ENCODE measurements at regions not wholly inside any gene's neighbourhood (a gene's known extent, or its start where the extent isn't known, plus 50 kb on each side); places are given as distances from the start of the nearest gene placed in this dataset.

GRCh38 chr6:40958738-40959137 lies 80.3 kb downstream of the UNC5CL start:
- no peak for TF ChIP-seq CTCF (IDR thresholded peaks at IDR 0.05; ENCODE audit: insufficient read depth, low read length, poor library complexity, severe bottlenecking)
- Histone ChIP-seq H3K36me3 (ENCODE audit: control insufficient read depth, insufficient read depth, low read length) (no peaks in the 10 kb centered on the region), H3K4me3 (ENCODE audit: low read depth, low read length) (no peak overlapping the region), H3K27me3 (ENCODE audit: control insufficient read depth, insufficient read depth, low read length) (no peaks in the 10 kb centered on the region)
- no peak for DNase-seq (ENCODE audit: low read depth)

GRCh38 chr6:40957616-40958492 lies 81.2 kb downstream of the UNC5CL start:
- Histone ChIP-seq H3K4me3 (ENCODE audit: low read depth, low read length) (no peak overlapping the region), H3K36me3 (ENCODE audit: control insufficient read depth, insufficient read depth, low read length) (no peaks in the 10 kb centered on the region), H3K27me3 (ENCODE audit: control insufficient read depth, insufficient read depth, low read length) (no peaks in the 10 kb centered on the region)
- DNase-seq (ENCODE audit: low read depth), result peak; percentile 96
- no peak for TF ChIP-seq CTCF (IDR thresholded peaks at IDR 0.05; ENCODE audit: insufficient read depth, low read length, poor library complexity, severe bottlenecking)

- no peak for TF ChIP-seq CTCF (IDR thresholded peaks at IDR 0.05; ENCODE audit: insufficient read depth, low read length, poor library complexity, severe bottlenecking)
Observed at GRCh38 chr6:40956936-40957335, 82.1 kb downstream of the UNC5CL start.

GRCh38 chr6:40955178-40955545 lies 83.9 kb downstream of the UNC5CL start:
- Histone ChIP-seq H3K36me3 (ENCODE audit: control insufficient read depth, insufficient read depth, low read length) (no peaks in the 10 kb centered on the region), H3K27me3 (ENCODE audit: control insufficient read depth, insufficient read depth, low read length) (no peaks in the 10 kb centered on the region), H3K4me3 (ENCODE audit: low read depth, low read length) (no peak overlapping the region)
- no peak for TF ChIP-seq CTCF (IDR thresholded peaks at IDR 0.05; ENCODE audit: insufficient read depth, low read length, poor library complexity, severe bottlenecking)
- DNase-seq (ENCODE audit: low read depth), result no peak

More at GRCh38 chr6:40956936-40957335, 82.1 kb downstream of the UNC5CL start:
- no peak overlapping the region for H3K4me3 ChIP-seq (ENCODE audit: low read depth, low read length)
- no peaks in the 10 kb centered on the region for H3K36me3 ChIP-seq (ENCODE audit: control insufficient read depth, insufficient read depth, low read length)
- peak; percentile 88 for DNase-seq (ENCODE audit: low read depth)
- no peaks in the 10 kb centered on the region for H3K27me3 ChIP-seq (ENCODE audit: control insufficient read depth, insufficient read depth, low read length)

GRCh38 chr6:40954446-40955177 lies 84.4 kb downstream of the UNC5CL start:
- no peak for DNase-seq (ENCODE audit: low read depth)
- Histone ChIP-seq H3K27me3 (ENCODE audit: control insufficient read depth, insufficient read depth, low read length) (no peaks in the 10 kb centered on the region), H3K36me3 (ENCODE audit: control insufficient read depth, insufficient read depth, low read length) (no peaks in the 10 kb centered on the region), H3K4me3 (ENCODE audit: low read depth, low read length) (no peak overlapping the region)
- TF ChIP-seq CTCF (IDR thresholded peaks at IDR 0.05; ENCODE audit: insufficient read depth, low read length, poor library complexity, severe bottlenecking), result no peak

All from kidney epithelial cell (primary cell).